ENCODE measurements at regions not wholly inside any gene's neighbourhood (a gene's known extent, or its start where the extent isn't known, plus 50 kb on each side); places are given as distances from the start of the nearest gene placed in this dataset.

- H3K4me3 Mint-ChIP-seq: no peak overlapping the region
- ATAC-seq (no peak), DNase-seq (no peak)
- CTCF ChIA-PET: interaction anchor here (0.6 to 2.8 kb wide), 10 partner anchors 9 to 433 kb away, joined by 3 to 17 read pairs (median 4); no protein-coding TSS in a partner anchor
- peaks cover 11% of the 10 kb centered on the region for H3K9me3 Mint-ChIP-seq (ENCODE audit: low read depth)
- peaks cover 29% of the 10 kb centered on the region for H3K4me1 Mint-ChIP-seq
- peak overlapping the region; percentile 96 for H3K27ac Mint-ChIP-seq
- H3K27me3 Mint-ChIP-seq: no peaks in the 10 kb centered on the region
- H3K36me3 Mint-ChIP-seq: peaks cover 10% of the 10 kb centered on the region
Measured at GRCh38 chr17:27218041-27218440, 75.9 kb upstream of the WSB1 start.

GRCh38 chr17:27218719-27219488 lies 75.0 kb upstream of the WSB1 start:
- Mint-ChIP-seq H3K27ac (peak overlapping the region; percentile 96), H3K36me3 (peaks cover 4% of the 10 kb centered on the region)

GRCh38 chr17:27222515-27222914 lies 71.4 kb upstream of the WSB1 start:
- CTCF ChIA-PET: interaction anchor here (0.8 to 1.7 kb wide), 2 partner anchors 14 kb away, joined by 3 to 5 read pairs; no protein-coding TSS in a partner anchor
- ATAC-seq (no peak), DNase-seq (no peak)
- Mint-ChIP-seq H3K27ac (no peak overlapping the region), H3K4me1 (peaks cover 23% of the 10 kb centered on the region), H3K36me3 (peaks cover 2% of the 10 kb centered on the region), H3K4me3 (no peak overlapping the region), H3K9me3 (ENCODE audit: low read depth) (no peaks in the 10 kb centered on the region), H3K27me3 (no peaks in the 10 kb centered on the region)

More at GRCh38 chr17:27218719-27219488, 75.0 kb upstream of the WSB1 start:
- peaks cover 29% of the 10 kb centered on the region for H3K4me1 Mint-ChIP-seq
- peak; percentile 95 for ATAC-seq
- CTCF ChIA-PET: interaction anchor here (0.8 to 2.8 kb wide), 11 partner anchors 10 to 432 kb away, joined by 3 to 17 read pairs (median 3); no protein-coding TSS in a partner anchor
- peak; percentile 87 for DNase-seq
- H3K9me3 Mint-ChIP-seq (ENCODE audit: low read depth): peaks cover 4% of the 10 kb centered on the region
- no peaks in the 10 kb centered on the region for H3K27me3 Mint-ChIP-seq
- peak overlapping the region; percentile 8 for H3K4me3 Mint-ChIP-seq

GRCh38 chr17:27224526-27225315 lies 69.2 kb upstream of the WSB1 start:
- H3K27me3 Mint-ChIP-seq: peaks cover 3% of the 10 kb centered on the region
- no peak for DNase-seq
- H3K36me3 Mint-ChIP-seq: no peaks in the 10 kb centered on the region
- H3K4me1 Mint-ChIP-seq: peaks cover 2% of the 10 kb centered on the region
- H3K9me3 Mint-ChIP-seq (ENCODE audit: low read depth): no peaks in the 10 kb centered on the region
- no peak overlapping the region for H3K4me3 Mint-ChIP-seq
- CTCF ChIA-PET: interaction anchor here (1.0 to 1.2 kb wide), 2 partner anchors 14 to 119 kb away, joined by 3 read pairs; no protein-coding TSS in a partner anchor
- ATAC-seq: no peak
- no peak overlapping the region for H3K27ac Mint-ChIP-seq

- no peaks in the 10 kb centered on the region for H3K9me3 Mint-ChIP-seq (ENCODE audit: low read depth)
- no peaks in the 10 kb centered on the region for H3K4me1 Mint-ChIP-seq
- H3K36me3 Mint-ChIP-seq: no peaks in the 10 kb centered on the region
- DNase-seq (no peak), ATAC-seq (no peak)
- H3K27ac Mint-ChIP-seq: no peak overlapping the region
- H3K4me3 Mint-ChIP-seq: no peak overlapping the region
- CTCF ChIA-PET: interaction anchor here (0.7 to 0.9 kb wide), 2 partner anchors 10 to 30 kb away, joined by 3 read pairs; no protein-coding TSS in a partner anchor
- H3K27me3 Mint-ChIP-seq: peaks cover 3% of the 10 kb centered on the region
Measured at GRCh38 chr17:27226611-27227230, 67.2 kb upstream of the WSB1 start.

- Mint-ChIP-seq H3K4me1 (no peaks in the 10 kb centered on the region), H3K9me3 (ENCODE audit: low read depth) (no peaks in the 10 kb centered on the region), H3K36me3 (no peaks in the 10 kb centered on the region), H3K4me3 (no peak overlapping the region), H3K27me3 (peaks cover 11% of the 10 kb centered on the region), H3K27ac (no peak overlapping the region)
- DNase-seq: no peak
- ATAC-seq: no peak
- CTCF ChIA-PET: interaction anchor here (8.9 kb wide), 1 partner anchor 103 kb away, joined by 139 read pairs; no protein-coding TSS in a partner anchor
Measured at GRCh38 chr17:27230996-27231395, 62.9 kb upstream of the WSB1 start.

- Mint-ChIP-seq H3K27ac (no peak overlapping the region), H3K4me1 (no peaks in the 10 kb centered on the region), H3K9me3 (ENCODE audit: low read depth) (no peaks in the 10 kb centered on the region), H3K4me3 (no peak overlapping the region), H3K36me3 (no peaks in the 10 kb centered on the region), H3K27me3 (peaks cover 15% of the 10 kb centered on the region)
- no peak for ATAC-seq
- no peak for DNase-seq
- CTCF ChIA-PET: interaction anchor here (8.9 kb wide), 1 partner anchor 101 kb away, joined by 139 read pairs; no protein-coding TSS in a partner anchor
Measured at GRCh38 chr17:27232328-27232727, 61.6 kb upstream of the WSB1 start.

- CTCF ChIA-PET: interaction anchor here (8.9 kb wide), 1 partner anchor 101 kb away, joined by 139 read pairs; no protein-coding TSS in a partner anchor
- H3K36me3 Mint-ChIP-seq: no peaks in the 10 kb centered on the region
- peaks cover 15% of the 10 kb centered on the region for H3K27me3 Mint-ChIP-seq
- DNase-seq (no peak), ATAC-seq (no peak)
- H3K9me3 Mint-ChIP-seq (ENCODE audit: low read depth): no peaks in the 10 kb centered on the region
- H3K4me1 Mint-ChIP-seq: peaks cover 2% of the 10 kb centered on the region
- H3K4me3 Mint-ChIP-seq: no peak overlapping the region
- H3K27ac Mint-ChIP-seq: no peak overlapping the region
Measured at GRCh38 chr17:27233059-27233458, 60.9 kb upstream of the WSB1 start.

GRCh38 chr17:27233776-27234175 lies 60.1 kb upstream of the WSB1 start:
- CTCF ChIA-PET: interaction anchor here (8.9 kb wide), 1 partner anchor 100 kb away, joined by 139 read pairs; no protein-coding TSS in a partner anchor
- Mint-ChIP-seq H3K27me3 (peaks cover 15% of the 10 kb centered on the region), H3K36me3 (no peaks in the 10 kb centered on the region), H3K4me3 (no peak overlapping the region), H3K9me3 (ENCODE audit: low read depth) (no peaks in the 10 kb centered on the region), H3K4me1 (peaks cover 7% of the 10 kb centered on the region), H3K27ac (no peak overlapping the region)
- DNase-seq (no peak), ATAC-seq (no peak)

GRCh38 chr17:27236717-27237315 lies 57.1 kb upstream of the WSB1 start:
- peak; percentile 42 for ATAC-seq
- Mint-ChIP-seq H3K27me3 (peaks cover 11% of the 10 kb centered on the region), H3K4me3 (no peak overlapping the region), H3K4me1 (peaks cover 33% of the 10 kb centered on the region), H3K36me3 (no peaks in the 10 kb centered on the region), H3K9me3 (ENCODE audit: low read depth) (no peaks in the 10 kb centered on the region), H3K27ac (no peak overlapping the region)
- peak; percentile 85 for DNase-seq
- CTCF ChIA-PET: interaction anchor here (0.6 to 8.9 kb wide), 35 partner anchors 9 to 418 kb away, joined by 3 to 139 read pairs (median 4); partner anchors contain the start of gene WSB1

GRCh38 chr17:27237890-27238289 lies 56.0 kb upstream of the WSB1 start:
- DNase-seq (no peak), ATAC-seq (no peak)
- Mint-ChIP-seq H3K4me3 (no peak overlapping the region), H3K4me1 (peaks cover 37% of the 10 kb centered on the region), H3K36me3 (no peaks in the 10 kb centered on the region), H3K27me3 (peaks cover 16% of the 10 kb centered on the region), H3K9me3 (ENCODE audit: low read depth) (no peaks in the 10 kb centered on the region), H3K27ac (no peak overlapping the region)
- CTCF ChIA-PET: interaction anchor here (0.6 to 8.9 kb wide), 15 partner anchors 8 to 417 kb away, joined by 3 to 139 read pairs (median 8); partner anchors contain the start of gene WSB1

- ATAC-seq: peak; percentile 82
- H3K36me3 Mint-ChIP-seq: no peaks in the 10 kb centered on the region
- H3K4me1 Mint-ChIP-seq: peaks cover 40% of the 10 kb centered on the region
- H3K27ac Mint-ChIP-seq: peak overlapping the region; percentile 78
- CTCF ChIA-PET: interaction anchor here (0.6 to 8.9 kb wide), 11 partner anchors 14 to 416 kb away, joined by 3 to 139 read pairs (median 6); partner anchors contain the start of gene WSB1
- H3K27me3 Mint-ChIP-seq: peaks cover 23% of the 10 kb centered on the region
- peak; percentile 62 for DNase-seq
- H3K4me3 Mint-ChIP-seq: no peak overlapping the region
- H3K9me3 Mint-ChIP-seq (ENCODE audit: low read depth): no peaks in the 10 kb centered on the region
Measured at GRCh38 chr17:27239046-27239445, 54.9 kb upstream of the WSB1 start.
